Fibroblast of lung (primary cell): ENCODE measurements at regions not wholly inside any gene's neighbourhood (a gene's known extent, or its start where the extent isn't known, plus 50 kb on each side); places are given as distances from the start of the nearest gene placed in this dataset.

Source experiments
- DNase-seq, 2 donors: peaks; one replicate each; pipeline versions ENCODE4 v3.0.0 to v3.0.0-alpha.2; 2010; ENCODE audit warnings: low read depth in 2 of 2
- H2AFZ ChIP-seq: 2 replicates; pipeline ENCODE4 v1.5.1; 2012; ENCODE audit warnings: low read length, control low read depth, inconsistent platforms
- H3K27ac ChIP-seq: 2 replicates; pipeline ENCODE4 v1.5.1; 2011; ENCODE audit warnings: low read length, control low read depth; ENCODE audit not compliant: insufficient read depth
- H3K27me3 ChIP-seq: 2 replicates; pipeline ENCODE4 v1.5.1; 2011; ENCODE audit warnings: mild to moderate bottlenecking, low read length; ENCODE audit not compliant: control insufficient read depth, insufficient read depth
- H3K36me3 ChIP-seq: 2 replicates; pipeline ENCODE4 v1.5.1; 2011; ENCODE audit warnings: low read length; ENCODE audit not compliant: control insufficient read depth, insufficient read depth
- H3K4me1 ChIP-seq: 2 replicates; pipeline ENCODE4 v1.5.1; 2011; ENCODE audit warnings: low read length; ENCODE audit not compliant: control insufficient read depth, insufficient read depth; ENCODE audit errors: extremely low read depth
- H3K4me2 ChIP-seq: 2 replicates; pipeline ENCODE4 v1.5.1; 2011; ENCODE audit warnings: low read length, control low read depth; ENCODE audit not compliant: insufficient read depth; ENCODE audit errors: extremely low read depth
- H3K4me3 ChIP-seq, 4 experiments: fragments of 200-600 bp in 1 of 4; sonication (generic) in 1 of 4; replicated peaks in 1 of 4; 2 replicates each; pipeline ENCODE4 v1.5.1; 2011 to 2016; ENCODE audit warnings: low read length in 4 of 4, low read depth in 3 of 4, mild to moderate bottlenecking in 3 of 4, control low read depth in 2 of 4, inconsistent platforms in 1 of 4, mixed read lengths in 1 of 4; ENCODE audit not compliant: insufficient read depth in 1 of 4; ENCODE audit errors: control extremely low read depth in 1 of 4
- H3K79me2 ChIP-seq: 2 replicates; pipeline ENCODE4 v1.5.1; 2012; ENCODE audit warnings: mild to moderate bottlenecking, low read length, inconsistent platforms; ENCODE audit not compliant: control insufficient read depth, insufficient read depth
- H3K9ac ChIP-seq: 2 replicates; pipeline ENCODE4 v1.5.1; 2011; ENCODE audit warnings: mild to moderate bottlenecking, low read length, control low read depth; ENCODE audit not compliant: insufficient read depth
- H3K9me3 ChIP-seq: 2 replicates; pipeline ENCODE4 v1.5.1; 2012; ENCODE audit warnings: low read depth, low read length; ENCODE audit not compliant: control insufficient read depth, insufficient read depth
- H4K20me1 ChIP-seq: 2 replicates; pipeline ENCODE4 v1.5.1; 2011; ENCODE audit warnings: low read length; ENCODE audit not compliant: control insufficient read depth, insufficient read depth; ENCODE audit errors: extremely low read depth
- EZH2 ChIP-seq: IDR thresholded peaks from 2 replicates; pipeline ENCODE4 v1.5.1; 2012; ENCODE audit warnings: low read length, control low read depth, mild to moderate bottlenecking; ENCODE audit errors: missing control alignments
- TF ChIP-seq, protein P1 (sequence below), 2 donors: IDR thresholded peaks in 1 of 2; conservative IDR thresholded peaks in 1 of 2; 1 replicate in 1 of 2; 2 replicates in 1 of 2; pipeline ENCODE4 v1.5.1; 2011 to 2012; ENCODE audit warnings: low read length in 2 of 2, control low read depth in 1 of 2, inconsistent platforms in 1 of 2, low read depth in 1 of 2, mild to moderate bottlenecking in 1 of 2

DNA sequence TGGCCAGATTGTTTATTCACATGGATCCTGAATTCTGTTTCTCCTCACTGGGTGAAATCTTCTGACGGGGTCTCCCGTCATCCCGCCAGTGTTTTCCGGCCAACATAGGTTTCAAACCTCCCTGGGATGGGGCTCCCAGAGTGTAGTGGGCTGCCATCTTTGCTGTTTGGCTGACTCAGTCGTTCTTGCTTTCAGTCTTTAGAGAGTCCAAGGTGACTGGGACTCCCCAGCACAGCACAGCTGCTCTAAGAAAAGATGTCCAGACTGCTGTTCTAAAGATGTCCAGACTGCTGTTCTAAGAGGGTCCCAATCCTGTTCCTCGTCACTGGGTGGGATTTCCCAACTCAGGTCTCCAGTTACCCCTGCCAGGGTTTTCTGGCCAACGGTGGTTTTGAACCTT, 801.9 kb upstream of the IGFBP3 start:
- no peak for DNase-seq
- TF ChIP-seq, protein P1, sequence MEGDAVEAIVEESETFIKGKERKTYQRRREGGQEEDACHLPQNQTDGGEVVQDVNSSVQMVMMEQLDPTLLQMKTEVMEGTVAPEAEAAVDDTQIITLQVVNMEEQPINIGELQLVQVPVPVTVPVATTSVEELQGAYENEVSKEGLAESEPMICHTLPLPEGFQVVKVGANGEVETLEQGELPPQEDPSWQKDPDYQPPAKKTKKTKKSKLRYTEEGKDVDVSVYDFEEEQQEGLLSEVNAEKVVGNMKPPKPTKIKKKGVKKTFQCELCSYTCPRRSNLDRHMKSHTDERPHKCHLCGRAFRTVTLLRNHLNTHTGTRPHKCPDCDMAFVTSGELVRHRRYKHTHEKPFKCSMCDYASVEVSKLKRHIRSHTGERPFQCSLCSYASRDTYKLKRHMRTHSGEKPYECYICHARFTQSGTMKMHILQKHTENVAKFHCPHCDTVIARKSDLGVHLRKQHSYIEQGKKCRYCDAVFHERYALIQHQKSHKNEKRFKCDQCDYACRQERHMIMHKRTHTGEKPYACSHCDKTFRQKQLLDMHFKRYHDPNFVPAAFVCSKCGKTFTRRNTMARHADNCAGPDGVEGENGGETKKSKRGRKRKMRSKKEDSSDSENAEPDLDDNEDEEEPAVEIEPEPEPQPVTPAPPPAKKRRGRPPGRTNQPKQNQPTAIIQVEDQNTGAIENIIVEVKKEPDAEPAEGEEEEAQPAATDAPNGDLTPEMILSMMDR (conservative IDR thresholded peaks at IDR 0.05 in 1 of 2, IDR thresholded peaks at IDR 0.05 in 1 of 2; ENCODE audit: low read depth in 1 of 2, low read length in 2 of 2), result no peak
- no peak for TF ChIP-seq EZH2
- no peak overlapping the region for H3K4me2 ChIP-seq

DNA sequence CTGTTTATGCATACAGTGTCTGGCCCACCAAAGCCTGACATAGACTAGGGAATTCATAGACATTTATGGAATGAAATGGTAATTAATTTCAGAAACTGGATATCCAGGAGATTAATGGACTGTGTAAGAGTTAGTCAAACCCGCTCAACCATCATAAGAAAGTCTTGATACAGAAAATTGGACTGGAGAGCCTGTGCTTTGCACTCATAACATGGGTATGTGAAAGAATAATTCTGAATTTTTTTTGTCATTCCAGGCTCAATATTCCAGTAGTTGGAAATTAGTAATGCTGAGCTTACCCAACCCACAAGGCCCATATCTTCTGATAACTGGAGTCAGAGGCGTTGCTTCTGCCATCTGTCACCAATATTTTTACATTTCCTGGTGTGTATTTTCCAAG, 799.7 kb upstream of the IGFBP3 start:
- H3K4me3 ChIP-seq, result no peak overlapping the region
- no peak overlapping the region for H3K4me2 ChIP-seq
- no peak overlapping the region for H3K27ac ChIP-seq
- no peaks in the 10 kb centered on the region for H3K27me3 ChIP-seq
- H3K4me1 ChIP-seq, result no peaks in the 10 kb centered on the region
- no peaks in the 10 kb centered on the region for H3K36me3 ChIP-seq
- H3K9ac ChIP-seq, result no peak overlapping the region
- peak in 1 of 2 donors; percentile 53 for DNase-seq
- no peaks in the 10 kb centered on the region for H3K9me3 ChIP-seq
- no peak for TF ChIP-seq EZH2
- TF ChIP-seq, protein P1 (conservative IDR thresholded peaks at IDR 0.05 in 1 of 2, IDR thresholded peaks at IDR 0.05 in 1 of 2; ENCODE audit: low read depth in 1 of 2, low read length in 2 of 2), result no peak
- H4K20me1 ChIP-seq, result no peaks in the 10 kb centered on the region
- no peaks in the 10 kb centered on the region for H3K79me2 ChIP-seq
- H2AFZ ChIP-seq, result no peak overlapping the region

More for the DNA sequence above, 801.9 kb upstream of the IGFBP3 start:
- Histone ChIP-seq H3K79me2 (no peaks in the 10 kb centered on the region), H3K27ac (no peak overlapping the region), H2AFZ (no peak overlapping the region), H3K9me3 (no peaks in the 10 kb centered on the region), H3K4me3 (no peak overlapping the region), H4K20me1 (no peaks in the 10 kb centered on the region), H3K27me3 (no peaks in the 10 kb centered on the region), H3K4me1 (no peaks in the 10 kb centered on the region), H3K36me3 (no peaks in the 10 kb centered on the region), H3K9ac (no peak overlapping the region)

DNA sequence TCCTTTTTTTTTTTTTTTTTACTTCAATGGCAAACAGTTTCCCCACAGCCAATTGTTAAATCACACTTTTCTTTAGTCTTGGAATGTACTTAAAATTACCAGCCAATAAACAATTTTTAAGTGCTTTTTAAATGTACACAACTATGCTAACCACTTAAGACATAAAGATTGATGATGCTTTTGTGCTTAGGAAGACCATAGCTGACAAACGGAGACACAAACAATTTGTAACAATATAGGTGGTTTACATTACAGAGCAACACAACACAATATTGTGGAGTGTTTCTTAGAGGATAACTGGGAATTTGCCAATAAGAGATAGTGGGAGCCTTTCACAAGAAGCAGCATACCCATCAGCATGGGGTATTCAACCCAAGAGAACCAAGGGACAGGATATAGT, 798.5 kb upstream of the IGFBP3 start:
- Histone ChIP-seq H4K20me1 (no peaks in the 10 kb centered on the region), H2AFZ (no peak overlapping the region), H3K9ac (no peak overlapping the region), H3K9me3 (no peaks in the 10 kb centered on the region), H3K27ac (no peak overlapping the region), H3K4me2 (no peak overlapping the region), H3K4me3 (no peak overlapping the region), H3K79me2 (no peaks in the 10 kb centered on the region), H3K36me3 (no peaks in the 10 kb centered on the region), H3K27me3 (no peaks in the 10 kb centered on the region), H3K4me1 (no peaks in the 10 kb centered on the region)
- TF ChIP-seq, protein P1 (conservative IDR thresholded peaks at IDR 0.05 in 1 of 2, IDR thresholded peaks at IDR 0.05 in 1 of 2; ENCODE audit: low read depth in 1 of 2, low read length in 2 of 2), result no peak
- TF ChIP-seq EZH2, result no peak
- no peak for DNase-seq
